Activated CD8-positive, alpha-beta memory T cell treated with anti-CD3 and anti-CD28 coated beads for 36 hours (primary cell): ENCODE measurements at regions not wholly inside any gene's neighbourhood (a gene's known extent, or its start where the extent isn't known, plus 50 kb on each side); places are given as distances from the start of the nearest gene placed in this dataset.

ENCODE experiments used
- CTCF ChIA-PET: fragments of 350-600 bp; sonication (Branson Sonifier 250); formaldehyde crosslinking; loops from one replicate; lab custom pipeline; 2021; ENCODE audit warnings: antibody characterized with exemption; lab: Charles Lee
- POLR2A ChIA-PET: fragments of 350-600 bp; sonication (Branson Sonifier 250); formaldehyde crosslinking; loops from one replicate; lab custom pipeline; 2021; ENCODE audit warnings: antibody characterized with exemption; lab: Charles Lee

- CTCF ChIA-PET, result no interaction called here
- POLR2A ChIA-PET, result no interaction called here
Measured at GRCh38 chr7:113722006-113722405, 196.8 kb downstream of the PPP1R3A start.

- CTCF ChIA-PET, result no interaction called here
- POLR2A ChIA-PET, result no interaction called here
Measured at GRCh38 chr7:113717739-113718138, 201.1 kb downstream of the PPP1R3A start.

GRCh38 chr7:113715981-113716856, 202.6 kb downstream of the PPP1R3A start:
- CTCF ChIA-PET, result no interaction called here
- POLR2A ChIA-PET, result no interaction called here

- CTCF ChIA-PET, result no interaction called here
- POLR2A ChIA-PET, result no interaction called here
Measured at GRCh38 chr7:113715262-113715661, 203.5 kb downstream of the PPP1R3A start.

GRCh38 chr7:113710310-113711096, 208.3 kb downstream of the PPP1R3A start:
- POLR2A ChIA-PET, result no interaction called here

GRCh38 chr7:113705439-113705838, 213.4 kb downstream of the PPP1R3A start:
- ChIA-PET CTCF (no interaction called here), POLR2A (no interaction called here)

More at GRCh38 chr7:113710310-113711096, 208.3 kb downstream of the PPP1R3A start:
- CTCF ChIA-PET, result interaction anchor here (0.9 to 1.1 kb wide), 2 partner anchors 11 to 14 kb away, joined by 3 read pairs; no protein-coding TSS in a partner anchor

GRCh38 chr7:113698556-113699220, 220.1 kb downstream of the PPP1R3A start:
- POLR2A ChIA-PET, result no interaction called here
- CTCF ChIA-PET, result no interaction called here

- POLR2A ChIA-PET, result no interaction called here
Measured at GRCh38 chr7:113694149-113694548, 224.7 kb downstream of the PPP1R3A start.

GRCh38 chr7:113684165-113684564, 234.6 kb downstream of the PPP1R3A start:
- POLR2A ChIA-PET, result no interaction called here
- CTCF ChIA-PET, result no interaction called here

More at GRCh38 chr7:113694149-113694548, 224.7 kb downstream of the PPP1R3A start:
- CTCF ChIA-PET, result no interaction called here

- ChIA-PET CTCF (no interaction called here), POLR2A (no interaction called here)
Measured at GRCh38 chr7:113677811-113678210, 241.0 kb downstream of the PPP1R3A start.

GRCh38 chr7:113664867-113665266, 253.9 kb downstream of the PPP1R3A start:
- POLR2A ChIA-PET, result no interaction called here
- CTCF ChIA-PET, result no interaction called here

- ChIA-PET POLR2A (no interaction called here), CTCF (no interaction called here)
Measured at GRCh38 chr7:113659416-113659815, 259.4 kb downstream of the PPP1R3A start.

- ChIA-PET POLR2A (no interaction called here), CTCF (no interaction called here)
Measured at GRCh38 chr7:113657603-113658002, 261.2 kb downstream of the PPP1R3A start.

GRCh38 chr7:113652501-113652900, 266.3 kb downstream of the PPP1R3A start:
- ChIA-PET POLR2A (no interaction called here), CTCF (no interaction called here)

GRCh38 chr7:113649556-113649955, 269.3 kb downstream of the PPP1R3A start:
- ChIA-PET POLR2A (no interaction called here), CTCF (no interaction called here)

- ChIA-PET POLR2A (no interaction called here), CTCF (no interaction called here)
Measured at GRCh38 chr7:113639221-113639620, 279.6 kb downstream of the PPP1R3A start.

GRCh38 chr7:113636727-113637421, 281.9 kb downstream of the PPP1R3A start:
- POLR2A ChIA-PET, result no interaction called here
- CTCF ChIA-PET, result no interaction called here

GRCh38 chr7:113635492-113635891, 283.3 kb downstream of the PPP1R3A start:
- ChIA-PET CTCF (no interaction called here), POLR2A (no interaction called here)

GRCh38 chr7:113633073-113633472, 285.7 kb downstream of the PPP1R3A start:
- POLR2A ChIA-PET, result no interaction called here
- CTCF ChIA-PET, result no interaction called here
